ENCODE measurements at regions not wholly inside any gene's neighbourhood (a gene's known extent, or its start where the extent isn't known, plus 50 kb on each side); places are given as distances from the start of the nearest gene placed in this dataset.

- no peak for TF ChIP-seq RAD21 (IDR thresholded peaks at IDR 0.05; ENCODE audit: low read depth)
- TF ChIP-seq FOXM1 (IDR thresholded peaks at IDR 0.05; ENCODE audit: borderline replicate concordance, low read depth): no peak
- no peak for TF ChIP-seq TAF1 (IDR thresholded peaks at IDR 0.05; ENCODE audit: low read depth)
- TF ChIP-seq CEBPB (IDR thresholded peaks at IDR 0.05): no peak
- TF ChIP-seq TCF12 (IDR thresholded peaks at IDR 0.05; ENCODE audit: low read depth): no peak
- no peak for TF ChIP-seq NFIC (IDR thresholded peaks at IDR 0.05)
- no peak for TF ChIP-seq MAX (IDR thresholded peaks at IDR 0.05)
- TF ChIP-seq EP300 (IDR thresholded peaks at IDR 0.05; ENCODE audit: borderline replicate concordance): no peak
- no peak for TF ChIP-seq YY1 (IDR thresholded peaks at IDR 0.05; ENCODE audit: low read depth)
- TF ChIP-seq, protein P1, sequence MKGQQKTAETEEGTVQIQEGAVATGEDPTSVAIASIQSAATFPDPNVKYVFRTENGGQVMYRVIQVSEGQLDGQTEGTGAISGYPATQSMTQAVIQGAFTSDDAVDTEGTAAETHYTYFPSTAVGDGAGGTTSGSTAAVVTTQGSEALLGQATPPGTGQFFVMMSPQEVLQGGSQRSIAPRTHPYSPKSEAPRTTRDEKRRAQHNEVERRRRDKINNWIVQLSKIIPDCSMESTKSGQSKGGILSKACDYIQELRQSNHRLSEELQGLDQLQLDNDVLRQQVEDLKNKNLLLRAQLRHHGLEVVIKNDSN (IDR thresholded peaks at IDR 0.05): no peak
- no peak for TF ChIP-seq CREB1 (IDR thresholded peaks at IDR 0.05; ENCODE audit: low read depth)
- TF ChIP-seq EGR1 (IDR thresholded peaks at IDR 0.05): no peak
Measured at GRCh38 chr21:35548904-35549615, 500.0 kb upstream of the RUNX1 start.

Data from Ishikawa (cell line).